Fibroblast of skin of abdomen (primary cell): ENCODE measurements at regions not wholly inside any gene's neighbourhood (a gene's known extent, or its start where the extent isn't known, plus 50 kb on each side); places are given as distances from the start of the nearest gene placed in this dataset.
"Not testable (repeated sequence)": the region's sequence is repeated elsewhere in the genome, so short reads cannot be mapped to it uniquely, and the experiment has no call there.

ENCODE experiments used
- DNase-seq: peaks from one replicate; pipeline ENCODE4 v3.0.0-alpha.2; 2013

DNA sequence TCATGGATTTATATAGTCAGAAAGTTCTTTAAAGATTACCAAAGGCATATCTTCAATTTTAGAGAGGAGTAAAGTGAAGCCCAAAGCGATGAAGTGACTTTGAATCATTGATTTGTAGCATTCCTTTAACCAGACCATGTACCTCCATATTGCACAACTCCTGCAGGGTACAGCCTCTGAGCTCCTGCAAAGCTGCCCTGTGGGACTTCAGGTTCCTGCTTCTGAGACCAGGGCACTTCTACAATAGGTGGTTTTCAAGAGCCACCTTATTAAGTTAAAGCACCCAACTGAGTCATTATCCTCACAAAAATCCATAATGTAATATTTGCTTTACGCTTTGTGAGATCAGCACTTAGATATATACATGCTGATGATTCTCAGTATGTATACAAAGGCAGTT lies 270.7 kb upstream of the RGS17 start:
- DNase-seq, result no peak

DNA sequence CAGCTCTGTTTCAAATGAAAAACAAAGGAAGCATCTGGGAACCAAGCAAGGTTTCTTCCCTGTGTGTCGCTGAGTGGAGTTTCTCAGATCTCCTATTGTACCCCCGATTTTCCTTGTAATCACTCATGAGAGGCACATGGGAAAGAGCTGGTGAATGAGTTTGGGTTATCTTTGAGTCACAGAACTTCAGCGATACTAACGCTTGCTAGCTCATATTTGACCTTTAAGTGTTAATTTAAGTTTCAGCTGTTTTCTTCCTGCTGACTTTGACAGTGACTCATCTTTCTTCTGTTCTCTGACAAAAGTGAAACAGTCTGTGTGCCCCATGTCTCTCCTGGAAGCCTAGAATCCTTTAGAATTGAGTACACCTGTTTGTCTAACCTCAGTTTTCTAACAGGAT lies 261.1 kb upstream of the RGS17 start:
- no peak for DNase-seq

DNA sequence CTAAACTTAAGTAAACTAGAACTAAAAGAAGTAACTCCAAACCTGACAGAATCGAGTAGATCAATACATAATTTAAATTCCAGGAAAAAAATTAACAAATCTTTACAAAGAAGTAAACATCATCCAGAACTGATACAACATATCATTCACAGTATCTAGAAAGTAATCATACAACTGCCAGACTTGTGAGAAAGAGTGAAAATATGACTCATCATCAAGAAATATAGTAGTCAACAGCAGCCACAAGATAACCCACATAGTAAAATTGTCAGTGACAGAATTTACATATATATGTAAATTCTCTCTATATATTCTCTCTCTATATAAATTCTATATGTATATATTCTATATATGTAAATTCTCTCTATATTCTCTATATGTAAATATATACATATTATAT lies 242.8 kb upstream of the RGS17 start:
- no peak for DNase-seq

DNA sequence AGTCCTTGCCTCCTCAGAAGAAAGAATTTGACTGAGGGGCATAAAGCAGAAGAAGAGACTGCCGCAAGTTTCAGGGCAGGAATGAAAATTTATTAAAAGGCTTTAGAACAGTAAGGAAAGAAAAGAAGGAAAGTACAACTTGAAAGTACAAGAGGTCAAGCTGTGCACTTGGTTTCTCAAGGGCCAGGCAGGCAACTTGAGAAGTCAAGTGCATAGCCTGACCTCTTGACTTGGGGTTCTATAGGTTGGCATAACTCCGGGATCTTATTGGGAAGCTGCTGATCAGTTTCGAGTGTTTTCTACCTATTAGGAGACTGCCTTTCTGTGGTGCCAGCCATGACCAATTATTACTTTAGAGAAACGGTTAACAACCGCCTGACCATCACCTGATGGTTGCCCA lies 237.0 kb upstream of the RGS17 start:
- no peak for DNase-seq

DNA sequence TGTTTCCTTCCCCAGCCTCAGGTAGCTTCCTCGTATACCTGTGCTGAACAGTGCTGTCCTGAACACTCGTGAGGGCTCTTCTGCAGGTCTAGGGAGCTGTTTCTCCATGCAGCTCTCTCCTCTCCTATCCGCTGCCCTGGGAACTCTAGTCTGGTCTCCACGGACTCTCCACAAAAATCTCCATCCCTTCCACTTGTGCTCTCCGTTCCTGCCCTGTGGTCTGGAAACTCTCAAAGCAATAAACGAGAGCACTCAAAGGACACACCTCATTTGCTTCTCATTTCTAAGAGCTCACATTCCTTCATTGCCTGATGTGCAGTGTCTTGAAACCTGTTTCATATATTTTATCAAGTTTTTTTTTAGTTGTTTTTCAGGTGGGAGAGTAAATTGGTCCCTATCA lies 235.9 kb upstream of the RGS17 start:
- no peak for DNase-seq

DNA sequence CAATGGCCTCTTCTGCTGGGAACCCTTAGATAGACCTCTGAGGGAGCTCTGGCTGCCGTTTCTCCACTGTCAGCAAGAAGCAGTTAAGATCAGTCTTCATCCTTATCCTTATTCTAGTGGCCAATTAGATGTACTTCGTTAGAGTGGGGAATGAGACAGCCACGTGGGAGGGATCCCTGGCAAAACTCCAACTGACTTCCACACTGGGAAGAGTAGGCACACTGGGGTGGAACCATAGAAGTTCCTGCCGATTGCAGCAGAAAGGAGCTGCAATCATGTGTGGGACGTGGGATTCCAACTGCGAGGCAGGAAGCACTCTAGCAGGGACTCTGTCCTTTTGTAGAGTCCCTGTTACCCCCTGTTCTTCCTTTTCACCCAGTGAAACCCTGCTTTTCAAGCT lies 226.3 kb upstream of the RGS17 start:
- DNase-seq, result no peak

DNA sequence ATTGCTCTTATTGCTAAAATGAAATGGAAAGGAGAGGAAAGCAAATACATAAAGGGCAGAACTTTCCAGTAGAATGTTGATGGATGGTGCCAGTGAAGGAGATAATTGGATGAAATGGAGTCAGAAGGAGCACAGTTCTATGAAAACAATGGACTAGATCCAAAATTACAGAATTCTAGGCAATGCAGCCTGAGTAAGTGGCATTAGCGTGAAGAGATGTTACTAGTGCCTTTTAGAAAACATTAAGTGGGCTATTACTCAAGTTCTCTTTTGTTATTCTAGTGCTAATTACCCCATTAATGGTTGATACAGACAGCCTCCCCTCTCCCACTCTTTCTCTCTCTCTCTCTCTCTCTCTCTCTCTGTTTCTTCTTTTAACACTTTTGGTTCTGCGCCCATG lies 209.5 kb upstream of the RGS17 start:
- DNase-seq, result no peak

DNA sequence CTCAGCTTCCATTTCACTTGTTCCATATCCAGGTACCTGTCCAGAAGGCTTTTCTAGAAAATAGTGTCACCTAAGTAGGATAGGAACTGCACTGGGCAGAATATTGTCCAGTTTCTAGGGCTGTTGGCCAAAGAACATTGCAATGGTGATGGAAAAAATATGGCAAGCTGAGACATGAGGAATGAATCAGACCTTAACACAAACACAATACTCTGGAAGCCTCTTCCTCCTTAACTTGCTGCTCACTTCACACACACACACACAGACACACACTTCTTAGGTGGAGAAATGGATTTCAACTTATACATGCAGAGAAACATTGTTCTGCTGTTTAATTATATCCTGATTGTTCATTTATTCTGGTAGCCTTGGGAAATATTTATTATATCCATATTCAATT lies 203.0 kb upstream of the RGS17 start:
- no peak for DNase-seq

DNA sequence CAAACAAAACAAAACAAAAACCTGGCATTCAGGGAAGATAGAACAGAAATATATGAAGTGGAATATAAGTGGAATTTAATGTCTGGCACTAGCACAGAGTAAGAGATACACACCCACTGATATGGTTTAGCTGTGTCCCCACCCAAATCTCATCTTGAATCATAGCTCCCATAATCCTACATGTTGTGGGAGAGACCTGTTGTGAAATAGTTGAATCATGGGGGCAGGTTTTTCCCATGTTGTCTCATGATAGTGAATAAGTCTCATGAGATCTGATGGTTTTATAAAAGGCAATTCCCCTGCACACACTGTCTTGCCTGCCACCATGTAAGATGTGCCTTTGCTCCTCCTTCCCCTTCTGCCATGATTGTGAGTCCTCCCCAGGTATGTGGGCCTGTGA lies 200.1 kb upstream of the RGS17 start:
- not testable (repeated sequence) for DNase-seq

DNA sequence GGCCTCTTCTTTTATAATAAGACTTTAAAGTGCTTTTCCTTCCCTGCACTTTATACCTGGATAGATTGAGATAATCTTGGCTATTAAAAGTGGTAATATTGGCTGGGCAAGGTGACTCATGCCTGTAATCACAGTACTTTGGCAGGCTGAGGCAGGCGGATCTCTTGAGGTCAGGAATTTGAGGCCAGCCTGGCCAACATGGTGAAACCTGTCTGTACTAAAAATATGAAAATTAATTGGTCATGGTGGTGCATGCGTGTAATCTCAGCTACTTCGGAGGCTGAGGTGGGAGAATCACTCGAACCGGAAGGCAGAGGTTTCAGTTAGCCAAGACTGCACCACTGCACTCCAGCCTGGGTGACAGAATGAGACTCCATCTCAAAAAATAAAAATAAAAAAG lies 197.1 kb upstream of the RGS17 start:
- no peak for DNase-seq

DNA sequence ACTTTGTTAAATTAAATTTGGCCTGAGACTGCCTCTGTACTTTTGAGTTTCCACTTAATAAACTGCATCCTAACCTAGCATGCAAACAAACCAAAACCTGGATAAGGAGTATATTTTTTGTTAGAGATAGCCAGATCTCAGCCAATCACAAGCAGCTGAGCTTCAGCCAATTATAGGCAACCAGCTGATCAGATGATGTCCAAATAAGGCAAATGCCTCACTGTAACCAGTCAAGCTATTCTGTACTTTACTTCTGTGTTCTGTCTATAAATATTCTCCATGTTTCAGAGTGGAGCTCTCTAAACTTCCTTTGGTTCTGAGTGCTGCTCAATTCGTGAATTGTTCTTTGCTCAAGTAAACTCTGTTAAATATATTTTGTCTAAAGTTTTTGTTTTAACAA lies 194.6 kb upstream of the RGS17 start:
- no peak for DNase-seq

DNA sequence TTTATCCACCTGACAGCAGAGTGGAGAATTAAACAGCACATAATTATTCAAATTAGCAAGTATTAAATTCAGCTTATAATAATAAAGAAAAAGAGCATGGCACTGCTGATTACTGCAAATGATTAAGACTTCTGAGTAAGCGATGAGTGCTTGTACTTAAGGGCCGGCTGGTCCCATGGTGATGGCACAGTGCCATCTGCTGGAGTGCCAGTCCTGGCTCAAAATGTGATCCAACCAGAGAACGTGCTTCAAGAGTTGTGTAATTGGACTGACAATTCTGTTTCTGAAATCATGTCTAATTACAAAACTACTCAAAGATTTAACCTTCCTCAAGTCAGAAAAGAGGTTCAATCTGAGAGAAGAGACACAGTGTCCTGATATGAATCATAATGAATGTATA lies 181.6 kb upstream of the RGS17 start:
- peak; percentile 40 for DNase-seq

DNA sequence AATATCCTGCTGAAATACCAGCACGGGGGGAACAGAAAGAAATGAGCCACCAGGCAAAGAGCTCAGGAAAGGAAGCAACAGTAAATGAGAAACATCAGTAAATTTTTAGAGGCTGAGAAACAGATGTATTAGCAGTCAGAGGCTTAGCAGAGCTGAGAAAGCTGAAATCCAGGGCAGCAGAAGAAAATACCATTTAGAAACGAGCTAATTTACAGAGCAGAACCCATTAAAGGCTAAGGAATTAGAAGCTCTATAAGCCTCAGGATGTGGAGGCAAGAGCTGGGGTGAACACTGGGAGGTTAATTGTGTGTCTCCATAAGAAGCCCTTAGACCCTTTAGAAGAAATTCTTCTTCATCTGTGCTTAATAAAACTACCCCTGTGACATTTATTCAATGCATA lies 178.6 kb upstream of the RGS17 start:
- DNase-seq, result no peak

DNA sequence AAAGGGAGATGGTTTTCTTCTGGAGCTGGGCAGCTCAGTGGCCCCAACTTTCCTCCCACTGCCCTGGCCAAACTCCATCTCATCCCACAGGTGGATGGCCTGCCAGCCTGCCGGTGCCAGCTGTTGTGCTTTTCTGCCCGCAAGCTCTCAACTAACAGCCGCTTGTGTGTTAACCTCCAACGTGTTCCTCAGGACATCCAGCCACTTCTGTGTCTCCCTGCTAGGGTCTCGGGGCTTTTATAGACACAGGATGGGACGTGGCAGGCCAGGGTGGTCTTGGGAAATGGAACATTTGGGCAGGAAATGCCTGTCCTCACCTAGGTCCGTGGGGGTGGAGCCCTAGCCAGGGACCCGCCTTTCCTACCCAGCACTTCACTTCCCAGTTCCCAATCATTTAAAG lies 171.1 kb upstream of the RGS17 start:
- no peak for DNase-seq

DNA sequence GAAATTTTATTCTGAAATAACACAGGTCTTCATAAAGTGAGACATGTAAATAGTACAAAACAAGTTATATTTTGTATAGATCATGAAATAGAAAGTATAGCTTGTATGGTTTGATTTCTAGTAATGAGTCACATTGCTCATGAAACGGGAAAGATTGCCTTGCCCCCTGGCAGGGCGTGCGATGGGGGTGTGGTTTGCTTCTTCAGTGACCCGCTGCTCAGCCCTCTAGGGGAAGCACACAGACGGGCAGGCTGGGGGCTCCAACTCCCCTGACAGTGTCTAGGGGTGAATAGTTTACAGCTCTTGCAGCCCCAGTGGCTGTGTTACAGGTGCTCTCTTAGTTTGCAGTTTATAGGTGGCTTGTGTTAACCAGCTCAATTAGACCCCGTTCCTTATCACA lies 170.5 kb upstream of the RGS17 start:
- DNase-seq, result no peak

DNA sequence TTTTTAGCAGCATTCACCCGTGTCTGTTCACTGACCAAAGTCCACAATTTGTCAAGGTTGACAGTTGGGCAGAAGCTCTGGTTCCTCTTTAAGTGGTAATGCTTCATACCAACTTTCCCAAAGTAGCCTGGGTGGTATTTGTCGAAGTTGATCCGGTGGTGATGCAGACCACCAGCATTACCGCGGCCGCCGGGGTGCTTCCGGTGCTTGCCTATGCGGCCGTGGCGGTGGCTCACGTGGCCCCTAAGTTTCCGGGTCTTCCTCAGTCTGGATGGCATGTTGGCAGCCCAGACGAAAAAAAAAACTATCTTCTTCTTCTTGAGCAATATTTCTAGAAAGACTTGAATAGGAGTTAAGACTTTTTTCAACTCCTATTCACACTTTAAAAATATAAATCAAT lies 151.4 kb upstream of the RGS17 start:
- not testable (repeated sequence) for DNase-seq

DNA sequence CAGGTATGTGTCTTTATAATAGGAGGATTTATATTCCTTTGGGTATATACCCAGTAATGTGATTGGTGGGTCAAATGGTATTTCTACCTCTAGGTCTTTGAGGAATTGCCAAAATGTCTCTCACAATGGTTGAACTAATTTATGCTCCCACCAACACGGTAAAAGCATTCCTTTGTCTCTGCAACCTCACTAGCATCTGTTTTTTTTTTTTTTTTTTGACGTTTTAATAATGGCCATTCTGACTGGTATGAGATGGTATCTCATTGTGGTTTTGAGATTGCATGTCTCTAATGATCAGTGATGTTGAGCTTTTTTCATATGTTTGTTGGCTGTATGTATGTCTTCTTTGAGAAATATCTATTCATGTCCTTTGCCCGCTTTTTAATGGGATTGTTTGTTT lies 144.9 kb upstream of the RGS17 start:
- DNase-seq, result no peak

DNA sequence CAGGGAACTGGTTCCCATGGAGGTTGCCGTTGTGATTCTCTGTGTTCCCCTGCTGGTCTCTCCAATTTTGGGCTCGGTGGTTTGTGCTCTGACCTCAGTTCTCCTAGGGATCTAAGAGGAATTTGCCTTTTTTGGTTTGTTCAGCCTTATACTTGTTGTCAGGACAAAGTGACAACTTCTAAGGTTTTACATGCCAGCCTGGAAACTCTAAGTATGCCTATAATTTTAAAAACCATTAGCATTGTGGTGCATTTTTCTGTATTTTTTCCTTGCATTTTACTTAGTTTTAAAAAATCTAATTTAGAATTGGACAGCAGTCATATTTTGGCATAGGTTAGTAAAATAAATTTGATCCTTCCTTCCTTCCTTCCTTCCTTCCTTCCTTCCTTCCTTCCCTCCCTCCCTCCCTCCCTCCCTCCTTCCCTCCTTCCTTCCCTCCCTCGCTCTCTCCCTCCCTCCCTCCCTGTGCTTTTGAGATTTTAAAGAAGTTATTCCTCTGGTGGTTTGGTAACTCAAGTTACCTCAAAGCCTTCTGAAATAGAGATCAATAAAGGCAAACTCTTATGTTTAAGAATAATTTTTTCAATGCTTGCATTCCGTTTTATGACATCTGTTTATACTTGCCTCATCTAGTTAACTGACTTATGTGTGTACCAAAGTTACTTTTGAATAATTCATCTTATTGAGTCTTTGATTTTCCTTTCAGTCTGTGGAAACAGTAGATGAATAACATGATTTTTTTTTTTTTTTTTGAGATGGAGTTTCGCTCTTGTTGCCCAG lies 141.3 kb upstream of the RGS17 start:
- DNase-seq, result no peak

DNA sequence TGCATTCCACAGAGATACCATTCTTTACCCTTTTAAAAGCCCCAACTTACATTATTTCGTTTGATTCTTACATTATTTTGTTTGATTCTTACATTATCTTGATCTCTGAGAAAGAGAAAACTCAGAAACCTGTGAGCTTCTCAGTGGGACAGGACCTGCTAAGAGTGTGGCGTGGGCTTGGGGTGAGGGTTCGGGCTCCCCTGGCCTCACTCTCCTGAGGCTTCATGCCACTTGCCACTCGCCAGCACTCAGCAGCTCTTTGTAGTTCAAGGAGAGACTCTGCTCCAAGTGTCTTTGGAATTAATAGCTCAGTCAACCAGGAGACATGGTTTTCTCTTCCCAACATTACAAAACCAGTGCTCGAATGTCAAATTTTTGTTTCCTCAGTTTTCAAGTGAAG lies 132.4 kb upstream of the RGS17 start:
- DNase-seq, result no peak

DNA sequence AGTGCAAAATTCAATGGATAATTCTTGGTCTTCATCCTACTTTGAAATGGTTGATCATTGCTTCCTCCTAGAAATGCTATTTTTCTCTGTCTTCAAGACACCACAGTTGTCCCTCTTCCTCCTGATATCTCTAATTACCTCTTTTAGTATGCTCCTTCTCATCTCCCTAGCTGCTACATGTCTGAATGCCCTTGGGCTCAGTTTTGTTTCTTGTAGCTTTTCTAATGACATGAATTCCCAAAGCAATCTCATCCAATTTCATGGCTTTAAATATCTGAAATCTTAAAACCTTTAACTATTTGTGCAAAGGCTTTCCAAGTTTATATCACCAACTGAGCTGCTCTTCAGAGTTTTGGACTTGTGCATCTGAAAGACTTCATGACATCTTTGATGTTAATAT lies 120.2 kb upstream of the RGS17 start:
- DNase-seq, result no peak

DNA sequence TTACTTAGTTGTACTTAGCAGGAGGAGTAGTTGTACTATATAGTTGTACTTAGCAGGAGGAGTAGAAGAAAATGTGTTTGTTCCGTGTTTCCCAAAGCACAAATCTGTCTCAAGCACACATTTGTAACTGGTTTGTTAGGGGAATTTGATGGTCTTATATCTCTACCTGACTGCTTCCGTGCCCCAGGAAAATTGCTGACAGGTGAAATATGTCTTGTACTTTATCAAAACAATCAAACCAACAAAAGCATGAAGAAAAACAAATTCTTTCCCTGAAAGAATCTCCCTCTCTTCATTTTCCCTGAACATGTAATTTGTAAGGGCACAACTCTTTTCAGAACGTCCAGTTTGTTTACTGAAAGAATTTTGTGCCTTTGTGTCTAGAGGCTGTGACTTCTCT lies 106.6 kb upstream of the RGS17 start:
- no peak for DNase-seq

DNA sequence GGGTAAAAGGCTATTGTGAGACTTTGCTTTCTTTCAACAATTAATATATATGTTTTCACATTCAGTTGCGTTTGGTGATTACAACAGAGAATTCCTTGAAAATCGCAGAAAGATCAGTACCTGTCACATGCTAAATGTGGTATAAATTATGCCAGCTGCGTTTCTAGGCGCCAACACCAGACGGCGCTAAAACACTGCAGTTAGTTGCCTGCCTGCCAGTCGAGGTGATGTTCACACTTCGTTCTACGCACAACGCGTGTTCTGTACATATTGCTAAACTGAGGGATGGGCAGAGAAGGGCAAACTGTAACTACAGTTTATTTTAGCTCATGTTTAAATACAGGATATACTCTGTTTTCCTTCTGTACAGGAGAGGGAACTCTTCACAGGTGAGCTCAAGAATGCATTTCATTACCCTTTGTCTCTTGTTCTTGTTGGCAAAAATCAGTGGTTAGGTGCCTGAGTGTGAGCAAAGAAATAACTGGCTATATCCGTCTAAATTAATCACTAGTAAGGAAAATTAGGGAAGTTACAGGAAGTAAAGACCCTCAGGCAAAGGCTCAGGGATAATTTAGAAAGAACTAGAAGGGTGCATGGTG lies 100.1 kb upstream of the RGS17 start:
- DNase-seq, result peak; percentile 25

DNA sequence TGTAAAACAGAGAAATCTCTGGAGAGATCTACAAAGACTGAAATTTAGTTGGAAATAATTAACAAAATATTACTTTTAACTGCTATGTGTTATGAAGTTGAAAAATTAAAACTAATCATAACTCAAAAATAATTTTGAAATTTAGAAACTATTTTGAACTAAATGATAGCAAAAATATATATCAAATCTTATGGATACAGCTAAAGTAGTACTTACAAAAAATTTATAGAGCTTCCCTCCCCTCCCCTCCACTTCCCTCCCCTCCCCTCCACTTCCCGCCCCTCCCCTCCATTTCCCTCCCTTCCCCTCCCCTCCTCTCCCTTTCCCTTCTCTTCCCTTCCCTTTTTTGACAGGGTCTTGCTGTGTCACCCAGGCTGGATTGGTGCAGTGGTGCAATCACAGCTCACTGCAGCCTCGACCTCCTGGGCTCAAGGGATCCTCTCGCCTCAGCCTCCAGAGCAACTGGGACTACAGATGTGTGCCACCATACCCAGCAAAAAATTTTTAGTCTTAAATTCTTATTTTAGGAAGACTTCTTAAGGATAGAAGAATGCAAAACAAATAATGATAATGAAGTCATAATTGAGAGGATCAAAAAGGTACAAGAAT lies 87.2 kb upstream of the RGS17 start:
- no peak for DNase-seq

DNA sequence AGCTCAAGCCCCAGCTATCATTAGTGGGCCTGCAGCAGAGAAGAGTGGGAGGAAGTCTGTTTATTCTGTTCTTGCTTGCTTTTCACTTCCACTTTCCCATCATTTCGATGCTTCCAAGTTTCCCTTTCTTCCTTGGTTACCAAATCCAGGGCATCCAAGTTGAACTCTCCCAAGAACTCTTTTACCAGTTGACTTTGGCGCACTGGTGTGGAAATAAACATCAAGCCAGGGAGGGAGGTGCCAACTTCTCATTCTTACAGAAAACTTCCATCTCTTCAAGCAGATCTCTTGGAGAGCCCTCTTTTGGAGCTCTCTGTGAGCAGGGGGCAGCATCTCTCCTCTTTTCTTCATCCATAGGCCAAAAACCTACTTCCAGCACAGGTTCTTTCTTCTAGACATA lies 85.7 kb upstream of the RGS17 start:
- DNase-seq, result no peak
